ENCODE measurements at regions not wholly inside any gene's neighbourhood (a gene's known extent, or its start where the extent isn't known, plus 50 kb on each side); places are given as distances from the start of the nearest gene placed in this dataset.

- no peak for DNase-seq
Observed at GRCh38 chr11:119489087-119489486, 66.1 kb upstream of the THY1 start.

- no peak for DNase-seq
Observed at GRCh38 chr11:119488256-119488995, 65.5 kb upstream of the THY1 start.

- DNase-seq = no peak
Observed at GRCh38 chr11:119486691-119487259, 63.8 kb upstream of the THY1 start.

GRCh38 chr11:119486016-119486415 lies 63.0 kb upstream of the THY1 start:
- no peak for DNase-seq

GRCh38 chr11:119484741-119485605 lies 62.0 kb upstream of the THY1 start:
- DNase-seq = no peak

- no peak for DNase-seq
Observed at GRCh38 chr11:119483881-119484371, 61.0 kb upstream of the THY1 start.

- no peak for DNase-seq
Observed at GRCh38 chr11:119483341-119483880, 60.4 kb upstream of the THY1 start.

- DNase-seq = no peak
Observed at GRCh38 chr11:119482521-119483011, 59.6 kb upstream of the THY1 start.

GRCh38 chr11:119481667-119482400 lies 58.9 kb upstream of the THY1 start:
- DNase-seq = no peak

GRCh38 chr11:119481021-119481666 lies 58.2 kb upstream of the THY1 start:
- peak; percentile 16 to 67 for DNase-seq

GRCh38 chr11:119480380-119481020 lies 57.5 kb upstream of the THY1 start:
- DNase-seq = no peak

- no peak for DNase-seq
Observed at GRCh38 chr11:119479685-119480275, 56.8 kb upstream of the THY1 start.

GRCh38 chr11:119478711-119479285 lies 55.8 kb upstream of the THY1 start:
- DNase-seq = no peak

GRCh38 chr11:119476666-119477331 lies 53.8 kb upstream of the THY1 start:
- no peak for DNase-seq

GRCh38 chr11:119476038-119476437 lies 53.1 kb upstream of the THY1 start:
- DNase-seq = no peak

- peak in 1 of 2 donors; percentile 32 for DNase-seq
Observed at GRCh38 chr11:119474682-119475596, 52.0 kb upstream of the THY1 start.

- DNase-seq = no peak
Observed at GRCh38 chr11:119473901-119474681, 51.1 kb upstream of the THY1 start.

- DNase-seq = no peak
Observed at GRCh38 chr11:119473226-119473625, 50.3 kb upstream of the THY1 start.

Measured in bone marrow (tissue), 2 donors.